ENCODE measurements at regions not wholly inside any gene's neighbourhood (a gene's known extent, or its start where the extent isn't known, plus 50 kb on each side); places are given as distances from the start of the nearest gene placed in this dataset.

GRCh38 chr12:85713373-85713772, 122.8 kb downstream of the RASSF9 start:
- DNase-seq (ENCODE audit: extremely low read depth, low read depth): peak; percentile 16
- TF ChIP-seq, protein P1, sequence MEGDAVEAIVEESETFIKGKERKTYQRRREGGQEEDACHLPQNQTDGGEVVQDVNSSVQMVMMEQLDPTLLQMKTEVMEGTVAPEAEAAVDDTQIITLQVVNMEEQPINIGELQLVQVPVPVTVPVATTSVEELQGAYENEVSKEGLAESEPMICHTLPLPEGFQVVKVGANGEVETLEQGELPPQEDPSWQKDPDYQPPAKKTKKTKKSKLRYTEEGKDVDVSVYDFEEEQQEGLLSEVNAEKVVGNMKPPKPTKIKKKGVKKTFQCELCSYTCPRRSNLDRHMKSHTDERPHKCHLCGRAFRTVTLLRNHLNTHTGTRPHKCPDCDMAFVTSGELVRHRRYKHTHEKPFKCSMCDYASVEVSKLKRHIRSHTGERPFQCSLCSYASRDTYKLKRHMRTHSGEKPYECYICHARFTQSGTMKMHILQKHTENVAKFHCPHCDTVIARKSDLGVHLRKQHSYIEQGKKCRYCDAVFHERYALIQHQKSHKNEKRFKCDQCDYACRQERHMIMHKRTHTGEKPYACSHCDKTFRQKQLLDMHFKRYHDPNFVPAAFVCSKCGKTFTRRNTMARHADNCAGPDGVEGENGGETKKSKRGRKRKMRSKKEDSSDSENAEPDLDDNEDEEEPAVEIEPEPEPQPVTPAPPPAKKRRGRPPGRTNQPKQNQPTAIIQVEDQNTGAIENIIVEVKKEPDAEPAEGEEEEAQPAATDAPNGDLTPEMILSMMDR (IDR thresholded peaks at IDR 0.05; ENCODE audit: low read depth, low read length): no peak

DNA sequence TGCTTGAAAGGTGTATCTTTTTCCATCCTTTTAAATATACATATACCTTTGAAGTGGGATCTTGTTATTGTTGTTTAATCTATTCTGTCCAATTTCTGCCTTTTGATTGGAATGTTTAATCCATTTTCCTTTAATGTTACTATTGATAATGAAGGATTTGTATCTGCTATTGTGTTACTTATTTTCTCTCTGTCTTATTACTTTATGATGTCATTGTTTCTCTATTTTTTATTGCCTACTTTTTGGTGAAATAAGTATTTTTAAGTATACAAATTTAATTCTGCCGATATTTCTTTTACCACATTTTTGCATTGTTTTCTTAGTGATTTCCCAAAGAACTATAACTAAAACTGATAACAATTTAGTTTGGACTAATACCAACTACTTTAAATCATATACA, 121.8 kb downstream of the RASSF9 start:
- no peak for DNase-seq (ENCODE audit: extremely low read depth, low read depth)

DNA sequence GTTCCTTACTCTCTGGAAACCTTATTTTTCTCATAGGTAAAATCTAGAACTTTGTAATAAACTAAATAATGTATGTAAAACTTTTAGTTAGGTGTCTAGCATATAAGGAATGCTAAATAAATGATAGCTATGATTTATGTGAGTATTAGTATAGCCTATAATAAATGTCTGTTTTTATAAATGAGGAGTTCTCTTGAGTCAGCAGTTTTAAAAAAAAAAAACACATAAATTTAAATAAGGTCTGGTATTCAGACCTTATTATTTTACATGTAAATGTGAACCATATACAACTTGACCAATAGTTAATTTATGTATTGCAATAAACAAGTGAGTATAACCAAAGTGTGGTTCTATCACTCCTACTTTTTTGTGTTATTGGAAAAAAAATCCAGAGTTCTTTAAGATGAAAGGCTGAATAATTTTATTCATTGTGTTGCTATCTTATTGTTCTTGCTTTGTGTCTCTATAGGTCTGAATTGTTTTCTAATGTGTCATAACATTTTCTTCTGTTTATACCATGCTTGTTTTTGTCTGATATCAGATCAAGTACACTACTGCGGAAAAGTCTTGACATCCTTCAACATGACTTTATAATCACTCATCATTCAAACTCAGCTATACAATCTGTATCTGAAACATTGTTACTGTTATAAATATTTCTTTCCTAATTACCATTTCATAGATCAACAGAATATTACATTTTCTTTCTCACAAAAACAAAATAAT, 115.7 kb downstream of the RASSF9 start:
- TF ChIP-seq, protein P1 (IDR thresholded peaks at IDR 0.05; ENCODE audit: low read depth, low read length): no peak
- DNase-seq (ENCODE audit: extremely low read depth, low read depth): no peak

More for the DNA sequence above, 121.8 kb downstream of the RASSF9 start:
- TF ChIP-seq, protein P1 (IDR thresholded peaks at IDR 0.05; ENCODE audit: low read depth, low read length): no peak

DNA sequence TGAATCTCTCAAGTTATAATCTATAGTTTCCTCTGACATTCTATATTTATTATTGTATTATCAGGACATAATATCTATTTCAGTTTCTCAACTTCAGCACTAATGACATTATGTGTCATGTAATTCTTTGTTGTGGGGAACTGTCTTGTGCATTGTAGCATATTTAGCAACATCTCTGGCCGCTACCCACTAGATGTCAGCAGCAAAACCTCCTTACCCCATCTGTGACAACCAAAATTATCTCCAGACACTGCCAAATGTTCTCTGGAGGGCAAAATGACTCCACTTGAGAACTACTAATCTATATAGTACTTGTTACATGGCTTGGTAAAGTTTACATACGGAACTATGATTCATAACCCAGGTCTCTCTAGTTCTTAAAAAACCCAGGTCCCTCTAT, 110.2 kb downstream of the RASSF9 start:
- TF ChIP-seq, protein P1 (IDR thresholded peaks at IDR 0.05; ENCODE audit: low read depth, low read length): peak; percentile 14

GRCh38 chr12:85733221-85733840, 102.9 kb downstream of the RASSF9 start:
- TF ChIP-seq, protein P1 (IDR thresholded peaks at IDR 0.05; ENCODE audit: low read depth, low read length): no peak
- DNase-seq (ENCODE audit: extremely low read depth, low read depth): no peak

More for the DNA sequence above, 110.2 kb downstream of the RASSF9 start:
- no peak for DNase-seq (ENCODE audit: extremely low read depth, low read depth)

DNA sequence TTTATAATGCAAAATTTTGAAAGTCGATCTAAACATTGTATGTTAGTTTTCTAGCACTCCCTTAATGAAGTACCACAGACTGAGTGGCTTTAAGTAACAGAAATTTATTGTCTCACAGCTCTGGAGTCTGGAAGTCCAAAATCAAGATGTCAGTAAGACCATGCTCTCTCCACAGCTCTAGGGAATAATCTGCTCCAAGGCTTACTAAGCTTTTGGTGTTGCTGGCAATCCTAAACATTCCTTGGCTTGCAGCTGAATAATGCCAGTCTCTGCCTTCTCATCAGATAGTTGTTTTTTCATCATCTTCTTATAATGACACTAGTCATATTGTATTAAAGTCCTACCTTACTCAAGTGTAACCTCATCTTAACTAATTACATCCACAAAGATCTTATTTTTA, 102.2 kb downstream of the RASSF9 start:
- DNase-seq (ENCODE audit: extremely low read depth, low read depth): no peak
- TF ChIP-seq, protein P1 (IDR thresholded peaks at IDR 0.05; ENCODE audit: low read depth, low read length): no peak

- peak; percentile 14 for DNase-seq (ENCODE audit: extremely low read depth, low read depth)
- TF ChIP-seq, protein P1 (IDR thresholded peaks at IDR 0.05; ENCODE audit: low read depth, low read length): no peak
Observed at GRCh38 chr12:85740186-85740585, 96.0 kb downstream of the RASSF9 start.
